ENCODE measurements at regions not wholly inside any gene's neighbourhood (a gene's known extent, or its start where the extent isn't known, plus 50 kb on each side); places are given as distances from the start of the nearest gene placed in this dataset.

GRCh38 chr20:57900226-57900905 is 190.6 kb upstream of the PMEPA1 start:
- Histone ChIP-seq H3K36me3 (no peaks in the 10 kb centered on the region), H3K4me3 (no peak overlapping the region), H3K9me3 (no peaks in the 10 kb centered on the region), H3K27me3 (peaks cover 0 to 5% (median 4%) of the 10 kb centered on the region in 3 donors), H3K27ac (no peak overlapping the region), H3K4me1 (no peaks in the 10 kb centered on the region)
- TF ChIP-seq POLR2AphosphoS5 (IDR thresholded peaks at IDR 0.05): no peak
- TF ChIP-seq EP300 (IDR thresholded peaks at IDR 0.05): no peak
- no peak for TF ChIP-seq CTCF (IDR thresholded peaks at IDR 0.05)
- no peak for TF ChIP-seq POLR2A (IDR thresholded peaks at IDR 0.05)
- intact Hi-C loops (cut with DNase I; ENCODE audit: low total_unique reads): no loop called here
- WGBS, 5 donors: 51 to 66% (median 57%) methylated on average over 9 of the region's 9 CpGs
- DNase-seq: no peak

- Histone ChIP-seq H3K36me3 (no peaks in the 10 kb centered on the region), H3K4me3 (no peak overlapping the region), H3K27ac (no peak overlapping the region), H3K4me1 (no peaks in the 10 kb centered on the region), H3K27me3 (peaks cover 0 to 5% (median 4%) of the 10 kb centered on the region in 3 donors), H3K9me3 (no peaks in the 10 kb centered on the region)
- DNase-seq: no peak
- intact Hi-C loops (cut with DNase I; ENCODE audit: low total_unique reads): no loop called here
- WGBS, 5 donors: 56 to 64% (median 62%) methylated on average over 7 of the region's 7 CpGs
- no peak for TF ChIP-seq POLR2A (IDR thresholded peaks at IDR 0.05)
- TF ChIP-seq EP300 (IDR thresholded peaks at IDR 0.05): no peak
- TF ChIP-seq POLR2AphosphoS5 (IDR thresholded peaks at IDR 0.05): no peak
These were observed 189.7 kb upstream of the PMEPA1 start for GRCh38 chr20:57899554-57899953.

GRCh38 chr20:57898332-57898731 is 188.5 kb upstream of the PMEPA1 start:
- Histone ChIP-seq H3K27ac (no peak overlapping the region), H3K27me3 (peaks cover 0 to 7% (median 4%) of the 10 kb centered on the region in 3 donors), H3K36me3 (no peaks in the 10 kb centered on the region), H3K4me1 (no peaks in the 10 kb centered on the region), H3K9me3 (no peaks in the 10 kb centered on the region), H3K4me3 (no peak overlapping the region)
- WGBS, 5 donors: 72 to 92% (median 80%) methylated on average over 4 of the region's 4 CpGs
- no peak for DNase-seq
- TF ChIP-seq CTCF (IDR thresholded peaks at IDR 0.05) (no peak), EP300 (IDR thresholded peaks at IDR 0.05) (no peak), POLR2A (IDR thresholded peaks at IDR 0.05) (no peak), POLR2AphosphoS5 (IDR thresholded peaks at IDR 0.05) (no peak)
- intact Hi-C loops (cut with DNase I; ENCODE audit: low total_unique reads): no loop called here

GRCh38 chr20:57897891-57898290 is 188.1 kb upstream of the PMEPA1 start:
- Histone ChIP-seq H3K36me3 (no peaks in the 10 kb centered on the region), H3K4me3 (no peak overlapping the region), H3K27me3 (peaks cover 0 to 11% (median 4%) of the 10 kb centered on the region in 3 donors), H3K27ac (no peak overlapping the region), H3K9me3 (no peaks in the 10 kb centered on the region), H3K4me1 (no peaks in the 10 kb centered on the region)
- TF ChIP-seq POLR2A (IDR thresholded peaks at IDR 0.05) (no peak), EP300 (IDR thresholded peaks at IDR 0.05) (no peak), CTCF (IDR thresholded peaks at IDR 0.05) (no peak), POLR2AphosphoS5 (IDR thresholded peaks at IDR 0.05) (no peak)
- WGBS, 5 donors: 80 to 89% (median 81%) methylated on average over 3 to 4 of the region's 4 CpGs
- DNase-seq: no peak
- intact Hi-C loops (cut with DNase I; ENCODE audit: low total_unique reads): no loop called here
